Neural crest cell (in vitro differentiated cells): ENCODE measurements at regions not wholly inside any gene's neighbourhood (a gene's known extent, or its start where the extent isn't known, plus 50 kb on each side); places are given as distances from the start of the nearest gene placed in this dataset.

Experiments
- DNase-seq: peaks from one replicate; pipeline ENCODE4 v3.0.0; 2021; ENCODE audit warnings: low read depth, mixed read lengths, low spot score
- H3K27ac Mint-ChIP-seq: one replicate; pipeline ENCODE4 v1.8.0; 2021; ENCODE audit warnings: mild to moderate bottlenecking, mixed read lengths; ENCODE audit not compliant: unreplicated experiment
- H3K27me3 Mint-ChIP-seq: 2 replicates; pipeline ENCODE4 v1.8.0; 2021; ENCODE audit warnings: low read depth, mild to moderate bottlenecking, mixed read lengths
- H3K36me3 Mint-ChIP-seq: 2 replicates; pipeline ENCODE4 v1.8.0; 2021; ENCODE audit warnings: low read depth, mild to moderate bottlenecking, mixed read lengths
- H3K4me1 Mint-ChIP-seq: 2 replicates; pipeline ENCODE4 v1.8.0; 2021; ENCODE audit warnings: mixed read lengths
- H3K4me3 Mint-ChIP-seq: one replicate; pipeline ENCODE4 v1.8.0; 2021; ENCODE audit warnings: mild to moderate bottlenecking, mixed read lengths
- H3K9me3 Mint-ChIP-seq: 2 replicates; pipeline ENCODE4 v1.8.0; 2021; ENCODE audit warnings: mixed read lengths
- TF ChIP-seq, protein P1 (sequence below): fragments of 200-600 bp; sonication (generic); conservative IDR thresholded peaks from 2 replicates; pipeline ENCODE4 v1.5.0; 2021; ENCODE audit warnings: antibody characterized with exemption, mild to moderate bottlenecking

- H3K27me3 Mint-ChIP-seq, result peaks cover 11% of the 10 kb centered on the region
- H3K4me1 Mint-ChIP-seq, result peaks cover 5% of the 10 kb centered on the region
- no peaks in the 10 kb centered on the region for H3K36me3 Mint-ChIP-seq
- TF ChIP-seq, protein P1, sequence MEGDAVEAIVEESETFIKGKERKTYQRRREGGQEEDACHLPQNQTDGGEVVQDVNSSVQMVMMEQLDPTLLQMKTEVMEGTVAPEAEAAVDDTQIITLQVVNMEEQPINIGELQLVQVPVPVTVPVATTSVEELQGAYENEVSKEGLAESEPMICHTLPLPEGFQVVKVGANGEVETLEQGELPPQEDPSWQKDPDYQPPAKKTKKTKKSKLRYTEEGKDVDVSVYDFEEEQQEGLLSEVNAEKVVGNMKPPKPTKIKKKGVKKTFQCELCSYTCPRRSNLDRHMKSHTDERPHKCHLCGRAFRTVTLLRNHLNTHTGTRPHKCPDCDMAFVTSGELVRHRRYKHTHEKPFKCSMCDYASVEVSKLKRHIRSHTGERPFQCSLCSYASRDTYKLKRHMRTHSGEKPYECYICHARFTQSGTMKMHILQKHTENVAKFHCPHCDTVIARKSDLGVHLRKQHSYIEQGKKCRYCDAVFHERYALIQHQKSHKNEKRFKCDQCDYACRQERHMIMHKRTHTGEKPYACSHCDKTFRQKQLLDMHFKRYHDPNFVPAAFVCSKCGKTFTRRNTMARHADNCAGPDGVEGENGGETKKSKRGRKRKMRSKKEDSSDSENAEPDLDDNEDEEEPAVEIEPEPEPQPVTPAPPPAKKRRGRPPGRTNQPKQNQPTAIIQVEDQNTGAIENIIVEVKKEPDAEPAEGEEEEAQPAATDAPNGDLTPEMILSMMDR, result no peak
- H3K4me3 Mint-ChIP-seq, result no peak overlapping the region
- H3K27ac Mint-ChIP-seq, result no peak overlapping the region
- DNase-seq, result no peak
- no peaks in the 10 kb centered on the region for H3K9me3 Mint-ChIP-seq
These were observed 165.3 kb upstream of the FOXD3 start for GRCh38 chr1:63157085-63157484.

DNA sequence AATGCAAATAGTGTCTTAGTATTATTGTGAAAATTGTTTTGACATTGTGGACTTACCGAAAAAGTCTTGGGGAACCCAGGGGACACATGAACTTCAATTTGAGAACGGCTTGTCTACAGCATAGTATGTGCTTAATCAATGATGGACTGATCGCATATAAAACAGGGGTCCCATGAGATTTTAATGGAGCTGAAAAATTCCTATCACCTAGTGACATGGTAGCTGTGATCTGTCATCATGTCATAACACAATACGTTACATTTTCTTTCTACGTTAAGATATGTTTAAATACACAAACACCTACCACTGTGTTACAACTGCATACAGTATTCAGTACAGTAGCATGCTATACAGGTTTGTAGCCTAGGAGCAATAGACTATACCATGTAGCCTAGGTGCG, 153.3 kb upstream of the FOXD3 start:
- H3K27ac Mint-ChIP-seq, result no peak overlapping the region
- no peak for DNase-seq
- peaks cover 20% of the 10 kb centered on the region for H3K4me1 Mint-ChIP-seq
- no peak overlapping the region for H3K4me3 Mint-ChIP-seq
- no peaks in the 10 kb centered on the region for H3K36me3 Mint-ChIP-seq
- TF ChIP-seq, protein P1, result no peak
- no peaks in the 10 kb centered on the region for H3K27me3 Mint-ChIP-seq
- no peaks in the 10 kb centered on the region for H3K9me3 Mint-ChIP-seq

GRCh38 chr1:63173161-63173560, 149.2 kb upstream of the FOXD3 start:
- Mint-ChIP-seq H3K27me3 (no peaks in the 10 kb centered on the region), H3K36me3 (peaks cover 13% of the 10 kb centered on the region), H3K27ac (no peak overlapping the region), H3K9me3 (peaks cover 13% of the 10 kb centered on the region), H3K4me1 (peaks cover 6% of the 10 kb centered on the region), H3K4me3 (no peak overlapping the region)
- TF ChIP-seq, protein P1, result no peak
- no peak for DNase-seq

- H3K27me3 Mint-ChIP-seq, result peaks cover 2% of the 10 kb centered on the region
- H3K27ac Mint-ChIP-seq, result no peak overlapping the region
- H3K4me3 Mint-ChIP-seq, result no peak overlapping the region
- no peaks in the 10 kb centered on the region for H3K36me3 Mint-ChIP-seq
- DNase-seq, result no peak
- no peaks in the 10 kb centered on the region for H3K4me1 Mint-ChIP-seq
- TF ChIP-seq, protein P1, result peak; percentile 48
- H3K9me3 Mint-ChIP-seq, result no peaks in the 10 kb centered on the region
These were observed 132.7 kb upstream of the FOXD3 start for GRCh38 chr1:63189677-63190076.

DNA sequence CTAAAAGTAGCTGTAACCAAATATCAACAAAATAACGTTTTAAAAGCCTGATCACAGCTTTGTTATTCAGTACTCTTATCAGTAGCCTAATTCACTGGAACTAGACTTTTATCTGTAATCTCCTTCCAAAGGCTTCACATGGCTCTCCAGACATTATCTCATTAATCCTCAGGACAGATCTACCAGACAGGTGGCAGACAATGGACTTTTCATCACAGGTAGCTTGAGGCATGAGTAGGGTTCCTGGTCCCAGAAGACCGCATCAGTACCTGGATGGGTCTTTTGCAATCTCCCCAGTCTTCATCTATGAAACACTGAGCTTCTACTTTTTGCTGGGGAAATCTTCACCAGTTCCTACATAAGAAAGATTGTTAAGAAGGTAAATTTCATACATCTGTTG, 132.2 kb upstream of the FOXD3 start:
- Mint-ChIP-seq H3K27me3 (peaks cover 2% of the 10 kb centered on the region), H3K9me3 (no peaks in the 10 kb centered on the region), H3K36me3 (no peaks in the 10 kb centered on the region), H3K4me1 (no peaks in the 10 kb centered on the region), H3K27ac (no peak overlapping the region), H3K4me3 (no peak overlapping the region)
- no peak for DNase-seq
- TF ChIP-seq, protein P1, result no peak
